ENCODE measurements at regions not wholly inside any gene's neighbourhood (a gene's known extent, or its start where the extent isn't known, plus 50 kb on each side); places are given as distances from the start of the nearest gene placed in this dataset.

GRCh38 chr7:12873571-12873970 is 186.1 kb downstream of the ARL4A start:
- TF ChIP-seq CTCF (IDR thresholded peaks at IDR 0.05; ENCODE audit: partially characterized antibody, unreplicated experiment) = no peak
- H3K27ac Mint-ChIP-seq (ENCODE audit: unreplicated experiment) = no peak overlapping the region

GRCh38 chr7:12879139-12879538 is 191.7 kb downstream of the ARL4A start:
- no peak overlapping the region for H3K4me3 Mint-ChIP-seq (ENCODE audit: unreplicated experiment)
- no peaks in the 10 kb centered on the region for H3K36me3 Mint-ChIP-seq (ENCODE audit: unreplicated experiment)
- H3K4me1 Mint-ChIP-seq (ENCODE audit: low read depth, unreplicated experiment) = no peaks in the 10 kb centered on the region
- no peaks in the 10 kb centered on the region for H3K9me3 Mint-ChIP-seq (ENCODE audit: unreplicated experiment)
- H3K27me3 Mint-ChIP-seq (ENCODE audit: unreplicated experiment) = peaks cover 4% of the 10 kb centered on the region
- no peak overlapping the region for H3K27ac Mint-ChIP-seq (ENCODE audit: unreplicated experiment)
- no peak for DNase-seq
- TF ChIP-seq CTCF (IDR thresholded peaks at IDR 0.05; ENCODE audit: partially characterized antibody, unreplicated experiment) = no peak

More at GRCh38 chr7:12873571-12873970, 186.1 kb downstream of the ARL4A start:
- no peak for DNase-seq
- no peaks in the 10 kb centered on the region for H3K4me1 Mint-ChIP-seq (ENCODE audit: low read depth, unreplicated experiment)
- H3K27me3 Mint-ChIP-seq (ENCODE audit: unreplicated experiment) = peaks cover 2% of the 10 kb centered on the region
- H3K9me3 Mint-ChIP-seq (ENCODE audit: unreplicated experiment) = no peaks in the 10 kb centered on the region
- H3K36me3 Mint-ChIP-seq (ENCODE audit: unreplicated experiment) = no peaks in the 10 kb centered on the region
- no peak overlapping the region for H3K4me3 Mint-ChIP-seq (ENCODE audit: unreplicated experiment)

- Mint-ChIP-seq H3K4me3 (ENCODE audit: unreplicated experiment) (no peak overlapping the region), H3K9me3 (ENCODE audit: unreplicated experiment) (no peaks in the 10 kb centered on the region), H3K4me1 (ENCODE audit: low read depth, unreplicated experiment) (no peaks in the 10 kb centered on the region), H3K36me3 (ENCODE audit: unreplicated experiment) (no peaks in the 10 kb centered on the region), H3K27me3 (ENCODE audit: unreplicated experiment) (peaks cover 4% of the 10 kb centered on the region), H3K27ac (ENCODE audit: unreplicated experiment) (no peak overlapping the region)
- DNase-seq = no peak
- no peak for TF ChIP-seq CTCF (IDR thresholded peaks at IDR 0.05; ENCODE audit: partially characterized antibody, unreplicated experiment)
Measured at GRCh38 chr7:12881712-12882111, 194.3 kb downstream of the ARL4A start.

GRCh38 chr7:12882710-12883109 is 195.3 kb downstream of the ARL4A start:
- Mint-ChIP-seq H3K27me3 (ENCODE audit: unreplicated experiment) (peaks cover 2% of the 10 kb centered on the region), H3K9me3 (ENCODE audit: unreplicated experiment) (no peaks in the 10 kb centered on the region), H3K36me3 (ENCODE audit: unreplicated experiment) (no peaks in the 10 kb centered on the region), H3K27ac (ENCODE audit: unreplicated experiment) (no peak overlapping the region), H3K4me1 (ENCODE audit: low read depth, unreplicated experiment) (no peaks in the 10 kb centered on the region), H3K4me3 (ENCODE audit: unreplicated experiment) (no peak overlapping the region)
- no peak for DNase-seq
- TF ChIP-seq CTCF (IDR thresholded peaks at IDR 0.05; ENCODE audit: partially characterized antibody, unreplicated experiment) = no peak

- Mint-ChIP-seq H3K27me3 (ENCODE audit: unreplicated experiment) (peaks cover 2% of the 10 kb centered on the region), H3K4me3 (ENCODE audit: unreplicated experiment) (no peak overlapping the region), H3K27ac (ENCODE audit: unreplicated experiment) (no peak overlapping the region), H3K9me3 (ENCODE audit: unreplicated experiment) (no peaks in the 10 kb centered on the region), H3K4me1 (ENCODE audit: low read depth, unreplicated experiment) (no peaks in the 10 kb centered on the region), H3K36me3 (ENCODE audit: unreplicated experiment) (no peaks in the 10 kb centered on the region)
- no peak for TF ChIP-seq CTCF (IDR thresholded peaks at IDR 0.05; ENCODE audit: partially characterized antibody, unreplicated experiment)
- no peak for DNase-seq
Measured at GRCh38 chr7:12884033-12884432, 196.6 kb downstream of the ARL4A start.
